CD4-positive, alpha-beta T cell treated with Interleukin-4 for 4 hours (primary cell): ENCODE measurements at regions not wholly inside any gene's neighbourhood (a gene's known extent, or its start where the extent isn't known, plus 50 kb on each side); places are given as distances from the start of the nearest gene placed in this dataset.
"Not testable (repeated sequence)": the region's sequence is repeated elsewhere in the genome, so short reads cannot be mapped to it uniquely, and the experiment has no call there.

ENCODE experiments used
- DNase-seq: peaks from one replicate; pipeline ENCODE4 v3.0.0-alpha.2; 2020

GRCh38 chr7:68254815-68255214 is 1258.2 kb downstream of the TYW1 start:
- DNase-seq, result not testable (repeated sequence)

DNA sequence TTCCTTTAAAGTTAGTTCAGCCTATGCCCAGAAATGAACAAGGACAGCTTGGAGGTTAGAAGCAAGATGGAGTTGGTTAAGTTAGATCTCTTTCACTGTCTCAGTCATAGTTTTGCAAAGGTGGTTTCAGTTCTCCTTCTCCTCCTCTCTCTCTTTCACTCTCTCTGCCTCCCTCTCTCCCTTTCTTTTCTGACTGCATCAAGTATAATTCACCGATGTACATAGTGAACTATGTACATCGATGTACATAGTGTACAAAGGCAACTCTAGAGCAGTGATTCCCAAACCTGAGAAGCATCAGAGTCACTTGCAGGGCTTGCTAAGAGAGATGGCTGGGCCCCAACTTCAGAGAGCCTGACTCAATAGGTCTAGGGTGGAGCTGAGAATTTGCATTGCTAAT is 1259.7 kb downstream of the TYW1 start:
- no peak for DNase-seq

DNA sequence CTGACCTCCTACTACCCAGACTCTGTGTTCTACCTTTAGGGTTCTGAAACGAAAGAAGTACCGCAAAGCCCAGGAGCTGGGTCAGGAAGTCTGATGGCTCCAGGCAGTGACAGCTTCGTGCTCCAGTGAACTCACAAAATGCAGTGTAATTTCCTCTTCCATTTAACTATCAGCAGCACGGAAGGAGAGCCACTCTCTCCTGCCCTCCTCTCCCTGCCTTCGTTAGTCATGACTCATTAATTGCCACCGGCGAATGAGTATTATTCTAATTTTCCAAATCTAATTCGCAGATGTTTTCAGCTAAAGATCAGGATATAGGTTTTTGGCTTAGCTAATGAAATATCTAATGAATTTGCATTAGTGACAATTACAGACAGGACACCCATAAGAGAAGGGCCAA is 1262.0 kb downstream of the TYW1 start:
- no peak for DNase-seq

DNA sequence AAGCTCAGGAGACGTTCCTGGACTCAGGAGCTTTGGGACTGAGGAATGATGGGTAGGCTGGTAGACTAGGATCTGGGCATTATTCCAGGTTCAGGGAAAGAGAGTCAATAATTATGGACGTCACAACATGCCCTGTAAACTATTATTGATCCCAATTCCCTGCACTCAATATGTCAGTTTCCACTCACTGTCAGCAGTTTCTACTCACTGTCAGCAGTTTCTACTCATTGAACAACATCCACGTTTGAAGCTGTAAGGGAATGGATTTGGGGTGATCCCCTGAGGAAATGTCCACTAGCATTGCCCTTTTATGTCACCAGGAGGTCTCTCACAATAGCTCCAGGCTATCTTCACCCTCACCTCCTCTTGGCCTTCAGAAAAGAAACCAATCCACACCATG is 1268.6 kb downstream of the TYW1 start:
- no peak for DNase-seq

DNA sequence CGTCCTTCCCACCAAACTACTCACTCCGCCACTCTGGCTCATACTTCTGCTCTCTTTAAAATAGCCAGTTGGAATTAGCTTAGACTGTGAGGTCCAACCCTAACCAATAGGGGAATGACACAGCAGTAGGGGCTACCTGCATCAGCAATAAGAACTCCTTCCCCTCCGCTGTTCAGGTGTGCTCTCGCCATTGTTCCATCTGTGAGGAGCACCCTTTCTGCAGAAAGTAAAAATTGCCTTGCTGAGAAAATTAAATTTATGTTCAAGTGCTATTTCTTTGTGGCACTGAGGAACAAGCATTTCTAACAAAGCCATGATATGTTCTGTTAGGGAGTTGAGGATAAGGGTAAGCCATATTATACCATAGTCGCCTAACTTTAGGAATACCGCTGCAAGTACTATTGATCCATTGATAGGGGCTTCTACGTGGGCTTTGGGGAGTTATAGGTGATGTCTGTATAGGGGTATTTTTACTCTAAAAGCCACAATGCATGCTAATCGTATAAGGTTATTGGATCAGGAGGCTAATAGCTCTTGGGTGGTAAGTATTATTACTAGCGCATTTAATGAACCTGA is 1269.5 kb downstream of the TYW1 start:
- no peak for DNase-seq

GRCh38 chr7:68267486-68267885 is 1270.9 kb downstream of the TYW1 start:
- DNase-seq, result no peak

- DNase-seq, result no peak
Measured at GRCh38 chr7:68269405-68269804, 1272.8 kb downstream of the TYW1 start.

DNA sequence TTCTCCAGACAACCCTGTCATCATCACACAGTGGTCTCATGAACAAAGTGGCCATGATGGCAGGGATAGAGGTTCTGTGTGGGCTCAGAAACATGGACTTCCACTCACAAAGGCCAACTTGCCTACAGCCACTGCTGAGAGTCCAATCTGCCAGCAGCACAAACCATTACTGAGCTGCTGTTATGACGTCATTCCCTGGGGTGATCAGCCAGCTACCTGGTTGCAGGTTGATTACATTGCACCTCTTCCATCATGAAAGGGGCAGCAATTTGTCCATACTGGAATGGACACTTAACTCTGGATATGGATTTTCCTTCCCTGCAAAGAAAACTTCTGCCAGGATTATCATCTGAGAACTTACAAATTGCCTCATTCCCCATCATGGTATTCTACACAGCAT is 1275.9 kb downstream of the TYW1 start:
- no peak for DNase-seq

DNA sequence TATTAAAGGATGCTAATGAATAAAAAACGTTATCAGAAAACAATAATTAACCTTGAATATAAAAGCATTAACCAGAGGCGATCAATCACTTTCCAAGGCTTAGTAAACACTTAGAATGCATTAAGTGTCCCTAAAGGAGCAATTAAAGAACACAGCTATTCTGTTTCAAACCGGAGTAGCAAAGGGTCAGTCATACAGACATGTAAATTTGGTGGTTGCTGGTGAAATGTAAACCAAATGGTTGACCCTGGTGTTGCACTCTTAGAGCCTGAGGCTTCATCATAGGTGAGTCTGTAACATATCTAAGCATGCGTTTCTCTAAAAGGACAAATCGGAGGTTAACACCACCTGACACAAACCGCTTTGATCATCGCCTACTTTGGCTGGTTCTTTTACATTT is 1280.1 kb downstream of the TYW1 start:
- DNase-seq, result no peak

DNA sequence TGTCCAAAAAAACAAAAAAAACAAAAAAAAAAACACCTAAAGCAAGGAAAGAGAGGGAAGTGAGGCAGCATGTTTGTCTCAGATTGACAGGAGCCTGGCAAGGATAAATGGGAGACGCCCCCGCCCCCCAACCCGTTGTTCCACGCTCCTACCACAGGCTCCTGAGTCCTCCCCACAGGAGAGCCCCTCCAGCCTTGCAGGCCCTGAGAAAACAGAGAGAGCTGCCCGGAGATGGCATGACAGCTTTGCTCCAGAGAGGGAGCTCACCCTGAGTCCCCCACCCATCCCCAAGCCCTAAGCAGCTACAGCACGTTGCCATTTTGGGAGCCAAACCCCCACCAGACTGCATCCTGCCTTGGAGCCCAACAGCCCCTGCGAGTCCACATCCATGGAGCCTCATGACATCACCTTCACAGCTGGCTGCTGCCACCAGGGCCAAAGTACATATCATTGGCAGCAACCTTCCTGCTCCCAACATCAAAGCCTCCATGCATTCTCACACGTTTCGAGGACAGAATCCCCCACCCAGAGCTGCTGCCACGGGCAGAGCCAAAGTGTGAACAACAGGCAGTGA is 1283.3 kb downstream of the TYW1 start:
- no peak for DNase-seq

- no peak for DNase-seq
Measured at GRCh38 chr7:68280931-68281330, 1284.3 kb downstream of the TYW1 start.

DNA sequence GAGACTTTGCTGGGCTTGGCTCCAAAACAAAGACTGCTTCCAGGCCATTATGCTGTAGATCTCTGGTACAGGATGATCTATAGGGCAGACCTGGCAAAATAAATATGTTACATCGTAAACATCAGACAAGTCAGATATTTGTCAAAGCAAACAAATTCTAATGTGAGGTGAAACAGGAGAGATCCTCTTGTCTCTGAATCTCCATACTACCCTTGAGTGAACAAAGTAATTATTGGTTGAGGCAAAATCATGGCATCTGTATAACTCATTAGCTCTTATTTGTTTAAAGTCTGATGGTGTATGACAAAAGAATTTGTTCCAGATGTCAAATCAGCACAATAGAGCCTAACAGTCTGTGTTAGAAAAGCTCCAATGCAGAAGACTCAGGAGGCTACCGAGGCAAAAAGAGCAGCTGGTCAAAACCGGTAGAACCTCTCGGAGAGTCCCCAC is 1291.5 kb downstream of the TYW1 start:
- no peak for DNase-seq

GRCh38 chr7:68291710-68292109 is 1295.1 kb downstream of the TYW1 start:
- no peak for DNase-seq

- DNase-seq, result no peak
Measured at GRCh38 chr7:68295386-68295785, 1298.8 kb downstream of the TYW1 start.

DNA sequence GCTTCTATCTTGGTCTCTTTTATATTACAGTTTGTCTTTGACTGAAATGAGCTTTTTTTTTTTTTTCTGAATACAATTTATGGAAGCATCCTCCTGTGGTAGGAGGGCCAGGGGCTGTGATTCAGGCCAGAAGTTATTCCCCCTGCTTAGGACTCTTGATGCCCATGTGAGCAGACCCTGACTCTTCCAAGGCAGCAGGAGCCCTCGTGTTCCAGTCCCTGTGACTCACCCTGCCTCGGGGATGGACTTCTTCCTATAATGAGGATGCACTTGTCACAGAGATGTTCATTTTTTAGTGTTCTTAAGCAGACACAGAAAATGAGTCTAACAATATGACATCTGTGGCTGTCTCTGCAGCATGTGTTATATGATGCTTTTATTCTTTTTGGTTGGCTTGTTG is 1293.7 kb upstream of the AUTS2 start:
- no peak for DNase-seq

- no peak for DNase-seq
Measured at GRCh38 chr7:68306692-68307107, 1291.6 kb upstream of the AUTS2 start.

DNA sequence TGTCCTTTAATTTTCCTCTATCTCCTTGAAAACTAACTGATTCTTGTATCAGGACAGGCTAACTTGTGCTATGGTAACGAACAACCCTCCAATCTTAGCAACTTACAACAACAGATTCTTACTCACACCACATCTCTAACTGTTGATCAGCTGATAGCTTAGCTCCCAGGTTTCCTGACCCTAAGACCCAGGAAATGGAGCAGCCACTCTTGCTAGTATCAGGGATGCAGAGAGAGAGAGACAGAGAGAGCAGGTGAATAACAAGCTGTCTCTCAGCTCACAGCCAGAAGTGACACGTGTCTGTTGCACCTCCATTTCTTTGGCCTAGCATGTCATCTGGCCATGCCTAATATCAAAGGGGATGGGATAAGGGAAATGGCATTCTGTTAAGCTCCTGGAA is 1289.0 kb upstream of the AUTS2 start:
- DNase-seq, result no peak

DNA sequence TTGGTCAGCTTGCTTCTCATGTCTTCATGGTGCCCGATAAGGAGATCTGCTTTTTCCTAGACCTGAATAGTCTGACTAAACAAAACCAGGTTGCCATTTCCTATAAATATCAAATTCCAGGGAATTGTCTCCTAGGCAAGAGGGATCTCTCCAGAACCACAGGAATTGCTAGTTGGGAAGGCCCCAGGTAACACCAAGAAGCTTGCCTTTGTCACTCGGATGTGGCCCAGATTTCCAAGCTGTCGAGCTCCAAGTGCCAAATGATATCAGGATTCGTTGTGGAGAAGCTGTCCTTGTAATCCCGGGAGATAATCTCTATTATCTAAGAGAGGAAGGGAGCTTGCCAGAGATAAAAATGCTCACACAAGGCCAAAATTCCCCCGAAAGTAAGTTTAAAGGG is 1288.5 kb upstream of the AUTS2 start:
- DNase-seq, result no peak

GRCh38 chr7:68311958-68312357 is 1286.3 kb upstream of the AUTS2 start:
- DNase-seq, result no peak

- DNase-seq, result no peak
Measured at GRCh38 chr7:68313806-68314205, 1284.5 kb upstream of the AUTS2 start.

DNA sequence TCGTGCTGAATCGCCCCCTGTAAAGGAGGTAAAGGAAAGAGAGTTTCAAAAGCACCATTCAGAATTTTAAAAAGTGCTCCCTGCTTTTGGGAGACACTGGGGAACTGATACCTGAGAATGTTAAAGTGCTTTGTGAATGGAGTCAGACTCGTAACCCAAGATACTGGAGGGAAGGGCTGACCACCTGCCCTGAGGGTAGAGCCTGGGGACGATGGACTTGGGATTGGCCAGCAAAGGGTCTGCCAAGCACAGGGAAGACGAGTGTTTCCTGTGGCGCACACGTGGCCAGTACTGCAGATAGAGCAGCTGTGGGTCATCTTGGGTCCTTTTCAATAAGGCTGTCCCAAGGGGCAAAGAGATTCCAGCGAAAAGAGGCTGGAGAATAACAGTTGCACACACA is 1284.1 kb upstream of the AUTS2 start:
- no peak for DNase-seq

GRCh38 chr7:68317476-68317875 is 1280.8 kb upstream of the AUTS2 start:
- DNase-seq, result no peak

GRCh38 chr7:68319061-68319460 is 1279.2 kb upstream of the AUTS2 start:
- no peak for DNase-seq

GRCh38 chr7:68321076-68321639 is 1277.1 kb upstream of the AUTS2 start:
- DNase-seq, result no peak
